ENCODE measurements at regions not wholly inside any gene's neighbourhood (a gene's known extent, or its start where the extent isn't known, plus 50 kb on each side); places are given as distances from the start of the nearest gene placed in this dataset.

- in situ Hi-C loops (cut with MboI; ENCODE audit: low sequenced_read_pairs) = no loop called here
These were observed 91.2 kb downstream of the GLI2 start for GRCh38 chr2:120826716-120827410.

GRCh38 chr2:120828066-120828465 lies 92.4 kb downstream of the GLI2 start:
- in situ Hi-C loops (cut with MboI; ENCODE audit: low sequenced_read_pairs) = no loop called here

- in situ Hi-C loops (cut with MboI; ENCODE audit: low sequenced_read_pairs) = no loop called here
These were observed 93.4 kb downstream of the GLI2 start for GRCh38 chr2:120828829-120829632.

- in situ Hi-C loops (cut with MboI; ENCODE audit: low sequenced_read_pairs) = no loop called here
These were observed 94.0 kb downstream of the GLI2 start for GRCh38 chr2:120829633-120830025.

GRCh38 chr2:120830096-120830830 lies 94.6 kb downstream of the GLI2 start:
- in situ Hi-C loops (cut with MboI; ENCODE audit: low sequenced_read_pairs) = no loop called here

GRCh38 chr2:120831086-120831485 lies 95.4 kb downstream of the GLI2 start:
- in situ Hi-C loops (cut with MboI; ENCODE audit: low sequenced_read_pairs) = no loop called here

- in situ Hi-C loops (cut with MboI; ENCODE audit: low sequenced_read_pairs) = no loop called here
These were observed 96.2 kb downstream of the GLI2 start for GRCh38 chr2:120831891-120832290.

GRCh38 chr2:120832296-120833070 lies 96.8 kb downstream of the GLI2 start:
- in situ Hi-C loops (cut with MboI; ENCODE audit: low sequenced_read_pairs) = no loop called here

- in situ Hi-C loops (cut with MboI; ENCODE audit: low sequenced_read_pairs) = no loop called here
These were observed 97.5 kb downstream of the GLI2 start for GRCh38 chr2:120833127-120833675.

- in situ Hi-C loops (cut with MboI; ENCODE audit: low sequenced_read_pairs) = no loop called here
These were observed 98.5 kb downstream of the GLI2 start for GRCh38 chr2:120834206-120834605.

GRCh38 chr2:120836281-120836680 lies 100.6 kb downstream of the GLI2 start:
- in situ Hi-C loops (cut with MboI; ENCODE audit: low sequenced_read_pairs) = no loop called here

GRCh38 chr2:120840795-120841487 lies 105.3 kb downstream of the GLI2 start:
- in situ Hi-C loops (cut with MboI; ENCODE audit: low sequenced_read_pairs) = no loop called here

GRCh38 chr2:120842456-120843439 lies 107.1 kb downstream of the GLI2 start:
- in situ Hi-C loops (cut with MboI; ENCODE audit: low sequenced_read_pairs) = no loop called here

GRCh38 chr2:120844070-120844738 lies 108.5 kb downstream of the GLI2 start:
- in situ Hi-C loops (cut with MboI; ENCODE audit: low sequenced_read_pairs) = no loop called here

- in situ Hi-C loops (cut with MboI; ENCODE audit: low sequenced_read_pairs) = no loop called here
These were observed 109.6 kb downstream of the GLI2 start for GRCh38 chr2:120845277-120845676.

GRCh38 chr2:120846406-120847095 lies 110.9 kb downstream of the GLI2 start:
- in situ Hi-C loops (cut with MboI; ENCODE audit: low sequenced_read_pairs) = no loop called here

GRCh38 chr2:120847700-120848321 lies 112.1 kb downstream of the GLI2 start:
- in situ Hi-C loops (cut with MboI; ENCODE audit: low sequenced_read_pairs) = no loop called here

All from HL-60/S4 treated with phorbol 12-myristate 13-acetate at 8.2 ng/mL for 4 days and 3 days (cell line).